NB4 (cell line): ENCODE measurements at regions not wholly inside any gene's neighbourhood (a gene's known extent, or its start where the extent isn't known, plus 50 kb on each side); places are given as distances from the start of the nearest gene placed in this dataset.

Source experiments
- DNase-seq: peaks from one replicate; pipeline ENCODE4 v3.0.0; 2010; ENCODE audit warnings: low read depth
- H3K4me3 ChIP-seq: one replicate; pipeline ENCODE4 v1.5.1; 2011; ENCODE audit warnings: mild to moderate bottlenecking, low read depth, low read length, moderate library complexity
- MYC ChIP-seq: IDR thresholded peaks from 2 replicates; pipeline ENCODE4 v1.6.1; 2011; ENCODE audit warnings: low read depth, low read length
- POLR2A ChIP-seq: IDR thresholded peaks from 2 replicates; pipeline ENCODE4 v1.6.1; 2011; ENCODE audit warnings: mild to moderate bottlenecking; ENCODE audit not compliant: insufficient read length; ENCODE audit errors: extremely low read depth
- TF ChIP-seq, protein P1 (sequence below): IDR thresholded peaks from one replicate; pipeline ENCODE4 v1.5.1; 2012; ENCODE audit warnings: low read depth, low read length
- TF ChIP-seq, protein P2 (sequence below): IDR thresholded peaks from 2 replicates; pipeline ENCODE4 v1.6.1; 2011; ENCODE audit warnings: low read depth, low read length

DNA sequence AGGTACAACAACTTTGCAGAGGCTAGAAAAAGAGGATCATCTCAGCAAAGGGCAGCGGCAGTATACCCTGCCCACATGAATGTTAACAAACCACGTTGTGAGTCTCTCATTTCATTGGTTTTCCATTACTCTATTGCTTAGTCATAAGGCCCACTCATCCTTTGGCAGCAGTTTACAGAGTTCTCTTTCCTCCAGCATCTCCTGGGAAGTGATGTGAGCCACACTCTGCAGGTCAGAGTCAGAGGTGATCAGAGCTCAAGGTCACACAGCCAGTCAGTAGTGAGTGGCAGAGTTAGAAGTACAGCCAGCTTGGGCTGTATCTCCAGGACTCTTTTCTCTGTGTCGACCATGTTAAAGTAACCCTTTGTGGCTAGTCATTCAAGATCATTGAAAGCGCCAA, 599.6 kb upstream of the GRAMD2B start:
- TF ChIP-seq, protein P1, sequence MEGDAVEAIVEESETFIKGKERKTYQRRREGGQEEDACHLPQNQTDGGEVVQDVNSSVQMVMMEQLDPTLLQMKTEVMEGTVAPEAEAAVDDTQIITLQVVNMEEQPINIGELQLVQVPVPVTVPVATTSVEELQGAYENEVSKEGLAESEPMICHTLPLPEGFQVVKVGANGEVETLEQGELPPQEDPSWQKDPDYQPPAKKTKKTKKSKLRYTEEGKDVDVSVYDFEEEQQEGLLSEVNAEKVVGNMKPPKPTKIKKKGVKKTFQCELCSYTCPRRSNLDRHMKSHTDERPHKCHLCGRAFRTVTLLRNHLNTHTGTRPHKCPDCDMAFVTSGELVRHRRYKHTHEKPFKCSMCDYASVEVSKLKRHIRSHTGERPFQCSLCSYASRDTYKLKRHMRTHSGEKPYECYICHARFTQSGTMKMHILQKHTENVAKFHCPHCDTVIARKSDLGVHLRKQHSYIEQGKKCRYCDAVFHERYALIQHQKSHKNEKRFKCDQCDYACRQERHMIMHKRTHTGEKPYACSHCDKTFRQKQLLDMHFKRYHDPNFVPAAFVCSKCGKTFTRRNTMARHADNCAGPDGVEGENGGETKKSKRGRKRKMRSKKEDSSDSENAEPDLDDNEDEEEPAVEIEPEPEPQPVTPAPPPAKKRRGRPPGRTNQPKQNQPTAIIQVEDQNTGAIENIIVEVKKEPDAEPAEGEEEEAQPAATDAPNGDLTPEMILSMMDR, result no peak
- TF ChIP-seq POLR2A (no peak), MYC (no peak)
- TF ChIP-seq, protein P2, sequence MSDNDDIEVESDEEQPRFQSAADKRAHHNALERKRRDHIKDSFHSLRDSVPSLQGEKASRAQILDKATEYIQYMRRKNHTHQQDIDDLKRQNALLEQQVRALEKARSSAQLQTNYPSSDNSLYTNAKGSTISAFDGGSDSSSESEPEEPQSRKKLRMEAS, result no peak
- H3K4me3 ChIP-seq, result no peak overlapping the region
- no peak for DNase-seq

DNA sequence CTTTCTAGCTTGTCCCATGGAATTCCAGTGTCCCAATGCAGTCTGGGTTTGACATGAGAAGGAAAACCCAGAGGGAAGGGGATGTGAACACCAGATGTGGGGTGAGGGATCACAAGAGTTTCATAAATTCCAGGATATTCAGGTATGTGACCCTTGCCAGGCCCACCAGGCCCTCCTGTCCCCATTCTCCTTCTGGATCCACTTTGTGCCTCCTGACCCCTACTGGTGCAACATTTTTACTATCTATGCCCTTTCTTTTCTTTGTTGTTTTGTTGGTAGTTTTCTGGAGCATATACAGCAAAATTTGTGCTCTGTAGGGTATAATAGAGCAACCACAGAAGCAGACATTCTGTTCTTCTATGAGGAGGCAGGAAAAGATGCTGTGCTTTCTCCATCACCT, 597.0 kb upstream of the GRAMD2B start:
- TF ChIP-seq MYC (no peak), POLR2A (no peak)
- TF ChIP-seq, protein P2, result no peak
- TF ChIP-seq, protein P1, result no peak
- DNase-seq, result no peak
- H3K4me3 ChIP-seq, result no peak overlapping the region

DNA sequence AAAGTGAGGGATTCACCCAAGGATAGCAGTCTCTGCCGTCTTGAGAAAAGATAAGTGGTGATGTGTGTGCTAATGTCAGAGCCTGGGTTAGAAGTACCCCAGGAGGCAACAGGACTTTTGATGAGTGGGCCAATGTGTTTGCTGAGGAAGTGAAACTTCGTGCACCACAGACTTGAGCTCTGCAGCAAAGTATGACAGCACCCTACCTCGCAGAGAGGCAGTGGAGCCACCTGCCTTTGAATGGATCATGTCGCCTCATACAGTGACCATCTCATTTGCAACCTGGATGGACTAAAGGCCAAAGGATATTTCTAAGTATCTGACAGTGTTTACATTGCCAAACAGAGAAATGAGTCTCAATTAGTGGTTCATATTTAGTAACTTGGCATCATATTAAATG, 593.9 kb upstream of the GRAMD2B start:
- H3K4me3 ChIP-seq, result no peak overlapping the region
- TF ChIP-seq, protein P1, result no peak
- TF ChIP-seq MYC (no peak), POLR2A (no peak)
- TF ChIP-seq, protein P2, result no peak
- DNase-seq, result no peak

DNA sequence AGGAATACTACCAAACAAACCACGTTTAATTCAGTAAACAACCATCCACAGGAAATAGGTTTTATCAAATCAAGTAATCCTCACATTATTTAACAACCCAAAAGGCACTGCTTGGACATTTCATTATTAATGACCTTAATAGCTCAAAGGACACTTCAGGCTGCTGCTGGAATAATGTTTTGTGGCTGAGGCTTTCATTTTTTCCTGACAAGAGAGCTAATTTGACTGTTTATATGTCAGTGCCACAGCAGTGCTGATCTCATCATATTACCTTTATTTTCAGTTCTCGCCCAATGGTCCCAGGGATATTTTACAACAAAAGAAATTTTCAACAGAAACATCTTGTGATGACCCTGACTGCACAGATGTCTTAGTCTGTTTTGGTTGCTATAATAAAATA, 589.8 kb upstream of the GRAMD2B start:
- TF ChIP-seq, protein P2, result no peak
- TF ChIP-seq, protein P1, result no peak
- TF ChIP-seq POLR2A (no peak), MYC (no peak)
- no peak for DNase-seq
- H3K4me3 ChIP-seq, result no peak overlapping the region

DNA sequence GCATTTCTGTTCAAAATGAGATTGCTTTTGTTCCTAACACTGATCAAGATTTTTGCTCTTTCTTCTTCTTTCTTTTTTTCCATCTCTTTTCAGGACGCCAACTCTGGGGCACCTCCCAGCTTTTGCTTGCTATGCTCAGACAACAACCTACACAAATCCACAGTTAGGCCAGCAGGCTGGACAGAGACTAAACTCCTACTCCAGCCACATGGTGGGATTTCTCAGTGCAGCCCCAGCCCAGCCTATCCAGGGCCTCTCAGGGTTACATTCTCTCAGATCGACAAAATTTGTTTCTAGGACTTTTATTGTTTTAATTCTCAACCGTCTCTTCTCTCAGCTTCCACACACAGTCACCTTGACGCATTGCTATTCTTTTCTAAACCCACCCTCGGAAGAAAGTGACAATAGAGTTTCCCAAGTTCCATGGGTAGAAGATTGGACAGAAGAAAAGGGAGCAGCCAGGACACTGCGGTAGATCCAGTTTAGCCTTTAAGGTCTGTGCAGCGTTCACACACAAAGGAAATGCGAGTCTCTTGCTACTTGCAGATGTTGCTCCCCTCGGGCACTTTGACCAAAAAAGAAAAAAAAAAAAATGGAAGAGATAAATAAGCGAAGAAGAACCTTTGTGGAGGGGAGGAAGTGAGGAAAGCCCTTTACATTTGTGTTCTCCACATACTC, 588.6 kb upstream of the GRAMD2B start:
- no peak for DNase-seq
- TF ChIP-seq MYC (no peak), POLR2A (no peak)
- TF ChIP-seq, protein P1, result no peak
- TF ChIP-seq, protein P2, result no peak
- H3K4me3 ChIP-seq, result no peak overlapping the region
